HFFc6 (cell line): ENCODE measurements at regions not wholly inside any gene's neighbourhood (a gene's known extent, or its start where the extent isn't known, plus 50 kb on each side); places are given as distances from the start of the nearest gene placed in this dataset.

ENCODE experiments used
- DNase-seq: peaks from one replicate; pipeline ENCODE4 v3.0.0-alpha.2; 2018
- H3K27ac Mint-ChIP-seq: 2 replicates; pipeline ENCODE4 v1.8.0; 2020; ENCODE audit warnings: mild to moderate bottlenecking, mixed read lengths
- H3K27me3 Mint-ChIP-seq: 2 replicates; pipeline ENCODE4 v1.8.0; 2021; ENCODE audit warnings: mild to moderate bottlenecking, moderate library complexity, mixed read lengths; ENCODE audit not compliant: insufficient read depth
- H3K36me3 Mint-ChIP-seq: 2 replicates; pipeline ENCODE4 v1.8.0; 2021; ENCODE audit warnings: low read depth, mixed read lengths
- H3K4me1 Mint-ChIP-seq: 2 replicates; pipeline ENCODE4 v1.8.0; 2020; ENCODE audit warnings: low read depth, mixed read lengths
- H3K4me3 Mint-ChIP-seq: 2 replicates; pipeline ENCODE4 v1.8.0; 2020; ENCODE audit warnings: mild to moderate bottlenecking, moderate library complexity, mixed read lengths
- H3K9me3 Mint-ChIP-seq: 2 replicates; pipeline ENCODE4 v1.8.0; 2020; ENCODE audit warnings: mild to moderate bottlenecking, mixed read lengths
- TF ChIP-seq, protein P1 (sequence below): fragments of 200-600 bp; sonication (generic); IDR thresholded peaks from 2 replicates; pipeline ENCODE4 v1.5.0; 2021; ENCODE audit warnings: antibody characterized with exemption, mild to moderate bottlenecking

- TF ChIP-seq, protein P1, sequence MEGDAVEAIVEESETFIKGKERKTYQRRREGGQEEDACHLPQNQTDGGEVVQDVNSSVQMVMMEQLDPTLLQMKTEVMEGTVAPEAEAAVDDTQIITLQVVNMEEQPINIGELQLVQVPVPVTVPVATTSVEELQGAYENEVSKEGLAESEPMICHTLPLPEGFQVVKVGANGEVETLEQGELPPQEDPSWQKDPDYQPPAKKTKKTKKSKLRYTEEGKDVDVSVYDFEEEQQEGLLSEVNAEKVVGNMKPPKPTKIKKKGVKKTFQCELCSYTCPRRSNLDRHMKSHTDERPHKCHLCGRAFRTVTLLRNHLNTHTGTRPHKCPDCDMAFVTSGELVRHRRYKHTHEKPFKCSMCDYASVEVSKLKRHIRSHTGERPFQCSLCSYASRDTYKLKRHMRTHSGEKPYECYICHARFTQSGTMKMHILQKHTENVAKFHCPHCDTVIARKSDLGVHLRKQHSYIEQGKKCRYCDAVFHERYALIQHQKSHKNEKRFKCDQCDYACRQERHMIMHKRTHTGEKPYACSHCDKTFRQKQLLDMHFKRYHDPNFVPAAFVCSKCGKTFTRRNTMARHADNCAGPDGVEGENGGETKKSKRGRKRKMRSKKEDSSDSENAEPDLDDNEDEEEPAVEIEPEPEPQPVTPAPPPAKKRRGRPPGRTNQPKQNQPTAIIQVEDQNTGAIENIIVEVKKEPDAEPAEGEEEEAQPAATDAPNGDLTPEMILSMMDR: no peak
- no peak overlapping the region for H3K4me3 Mint-ChIP-seq
- H3K27me3 Mint-ChIP-seq: peaks cover 2% of the 10 kb centered on the region
- H3K27ac Mint-ChIP-seq: no peak overlapping the region
- H3K4me1 Mint-ChIP-seq: peaks cover 15% of the 10 kb centered on the region
- no peaks in the 10 kb centered on the region for H3K36me3 Mint-ChIP-seq
- DNase-seq: no peak
- H3K9me3 Mint-ChIP-seq: no peaks in the 10 kb centered on the region; the same call in 1 of the 2 replicates
Observed at GRCh38 chr9:134504106-134504385, 137.6 kb upstream of the COL5A1 start.

GRCh38 chr9:134505032-134505431 is 136.6 kb upstream of the COL5A1 start:
- Mint-ChIP-seq H3K27me3 (peaks cover 2% of the 10 kb centered on the region), H3K4me3 (no peak overlapping the region), H3K36me3 (no peaks in the 10 kb centered on the region), H3K4me1 (peaks cover 15% of the 10 kb centered on the region), H3K27ac (no peak overlapping the region), H3K9me3 (no peaks in the 10 kb centered on the region; the same call in 1 of the 2 replicates)
- TF ChIP-seq, protein P1: no peak
- no peak for DNase-seq

GRCh38 chr9:134509281-134509680 is 132.3 kb upstream of the COL5A1 start:
- H3K36me3 Mint-ChIP-seq: peaks cover 9% of the 10 kb centered on the region
- no peak overlapping the region for H3K4me3 Mint-ChIP-seq
- no peak overlapping the region for H3K27ac Mint-ChIP-seq
- no peaks in the 10 kb centered on the region; the same call in none of the 2 replicates for H3K27me3 Mint-ChIP-seq
- TF ChIP-seq, protein P1: no peak
- no peaks in the 10 kb centered on the region for H3K4me1 Mint-ChIP-seq
- DNase-seq: no peak
- H3K9me3 Mint-ChIP-seq: peaks cover 5% of the 10 kb centered on the region; the same call in 1 of the 2 replicates

GRCh38 chr9:134509817-134510216 is 131.8 kb upstream of the COL5A1 start:
- no peak overlapping the region for H3K4me3 Mint-ChIP-seq
- no peak overlapping the region for H3K27ac Mint-ChIP-seq
- peaks cover 11% of the 10 kb centered on the region for H3K36me3 Mint-ChIP-seq
- no peak for DNase-seq
- H3K4me1 Mint-ChIP-seq: peaks cover 2% of the 10 kb centered on the region; the same call in 1 of the 2 replicates
- TF ChIP-seq, protein P1: no peak
- H3K9me3 Mint-ChIP-seq: peaks cover 9% of the 10 kb centered on the region; the same call in 1 of the 2 replicates
- no peaks in the 10 kb centered on the region; the same call in none of the 2 replicates for H3K27me3 Mint-ChIP-seq

DNA sequence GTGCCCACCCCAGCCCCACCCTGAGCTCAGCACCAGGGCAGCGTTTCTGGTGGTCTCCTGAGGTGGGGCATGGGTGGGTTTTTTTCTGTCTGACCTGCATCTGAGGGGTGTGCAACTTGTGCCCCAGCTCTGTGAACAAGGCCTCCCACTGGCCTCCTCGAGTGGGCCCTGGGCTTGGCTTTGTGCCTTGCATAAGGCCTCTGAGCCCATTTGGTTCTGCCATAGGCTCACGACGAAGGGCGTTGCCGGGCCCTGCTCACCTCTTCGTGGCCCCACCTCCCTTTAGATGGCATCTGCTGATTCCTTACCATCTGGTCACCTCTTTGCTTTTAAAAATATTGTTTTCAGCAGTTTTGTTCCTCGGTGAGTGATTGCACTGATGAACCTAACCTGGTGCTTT is 127.1 kb upstream of the COL5A1 start:
- Mint-ChIP-seq H3K4me1 (peaks cover 7% of the 10 kb centered on the region), H3K27me3 (no peaks in the 10 kb centered on the region; the same call in 1 of the 2 replicates), H3K36me3 (peaks cover 16% of the 10 kb centered on the region), H3K27ac (no peak overlapping the region), H3K9me3 (peaks cover 16% of the 10 kb centered on the region; the same call in 1 of the 2 replicates), H3K4me3 (no peak overlapping the region)
- TF ChIP-seq, protein P1: no peak
- DNase-seq: no peak
